ENCODE measurements at regions not wholly inside any gene's neighbourhood (a gene's known extent, or its start where the extent isn't known, plus 50 kb on each side); places are given as distances from the start of the nearest gene placed in this dataset.

DNA sequence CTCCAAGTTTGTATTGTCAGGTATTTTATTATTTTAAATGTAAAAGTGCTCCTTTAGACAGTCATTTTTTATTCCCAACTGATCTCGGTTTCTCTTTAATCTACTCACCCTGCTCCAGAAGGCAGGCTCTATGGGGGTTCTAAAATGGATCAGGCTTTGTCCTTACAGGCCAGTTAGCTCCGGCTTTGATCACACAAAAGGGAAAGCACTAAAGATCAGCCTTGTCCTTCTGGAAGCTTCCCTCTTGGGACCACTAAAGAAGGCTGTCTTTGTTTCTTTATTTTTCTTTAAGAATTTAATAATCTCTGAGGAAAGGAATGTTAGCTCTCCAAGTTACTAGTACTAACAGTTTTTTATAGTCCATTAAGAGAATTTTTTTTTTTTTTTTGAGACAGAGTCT is 560.5 kb upstream of the ZNF717 start:
- H3K27me3 ChIP-seq (replicated peaks; ENCODE audit: control insufficient read depth, insufficient read depth, low read length) = no peaks in the 10 kb centered on the region
- no peak for DNase-seq (ENCODE audit: extremely low read depth, insufficient read length)
- no peaks in the 10 kb centered on the region for H3K36me3 ChIP-seq (ENCODE audit: control insufficient read depth, insufficient read depth, low read length)
- TF ChIP-seq, protein P1, sequence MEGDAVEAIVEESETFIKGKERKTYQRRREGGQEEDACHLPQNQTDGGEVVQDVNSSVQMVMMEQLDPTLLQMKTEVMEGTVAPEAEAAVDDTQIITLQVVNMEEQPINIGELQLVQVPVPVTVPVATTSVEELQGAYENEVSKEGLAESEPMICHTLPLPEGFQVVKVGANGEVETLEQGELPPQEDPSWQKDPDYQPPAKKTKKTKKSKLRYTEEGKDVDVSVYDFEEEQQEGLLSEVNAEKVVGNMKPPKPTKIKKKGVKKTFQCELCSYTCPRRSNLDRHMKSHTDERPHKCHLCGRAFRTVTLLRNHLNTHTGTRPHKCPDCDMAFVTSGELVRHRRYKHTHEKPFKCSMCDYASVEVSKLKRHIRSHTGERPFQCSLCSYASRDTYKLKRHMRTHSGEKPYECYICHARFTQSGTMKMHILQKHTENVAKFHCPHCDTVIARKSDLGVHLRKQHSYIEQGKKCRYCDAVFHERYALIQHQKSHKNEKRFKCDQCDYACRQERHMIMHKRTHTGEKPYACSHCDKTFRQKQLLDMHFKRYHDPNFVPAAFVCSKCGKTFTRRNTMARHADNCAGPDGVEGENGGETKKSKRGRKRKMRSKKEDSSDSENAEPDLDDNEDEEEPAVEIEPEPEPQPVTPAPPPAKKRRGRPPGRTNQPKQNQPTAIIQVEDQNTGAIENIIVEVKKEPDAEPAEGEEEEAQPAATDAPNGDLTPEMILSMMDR (IDR thresholded peaks at IDR 0.05; ENCODE audit: insufficient read depth, low read length, poor library complexity, severe bottlenecking) = no peak
- no peak overlapping the region for H3K4me3 ChIP-seq (replicated peaks; ENCODE audit: low read depth, low read length)

DNA sequence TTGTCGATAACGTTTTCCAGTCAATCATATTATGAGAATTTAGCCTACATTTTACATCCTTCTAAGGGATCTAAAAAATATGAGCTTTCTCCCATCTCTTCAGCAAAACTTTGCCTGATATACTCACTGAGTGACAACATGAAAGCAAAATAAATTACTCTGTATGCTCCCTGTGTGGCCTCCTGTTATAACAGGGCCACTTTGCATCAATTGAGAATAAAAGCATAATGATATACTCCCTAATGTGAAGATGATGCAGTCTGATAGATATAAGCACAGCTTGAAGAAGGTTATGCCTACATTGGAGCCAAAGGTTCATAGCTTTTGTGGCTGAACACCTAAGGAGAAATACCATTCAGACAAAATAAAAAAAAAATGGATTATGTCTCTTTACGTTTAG is 561.3 kb upstream of the ZNF717 start:
- DNase-seq (ENCODE audit: extremely low read depth, insufficient read length) = no peak
- no peak overlapping the region for H3K4me3 ChIP-seq (replicated peaks; ENCODE audit: low read depth, low read length)
- H3K27me3 ChIP-seq (replicated peaks; ENCODE audit: control insufficient read depth, insufficient read depth, low read length) = no peaks in the 10 kb centered on the region
- TF ChIP-seq, protein P1 (IDR thresholded peaks at IDR 0.05; ENCODE audit: insufficient read depth, low read length, poor library complexity, severe bottlenecking) = no peak
- no peaks in the 10 kb centered on the region for H3K36me3 ChIP-seq (ENCODE audit: control insufficient read depth, insufficient read depth, low read length)

DNA sequence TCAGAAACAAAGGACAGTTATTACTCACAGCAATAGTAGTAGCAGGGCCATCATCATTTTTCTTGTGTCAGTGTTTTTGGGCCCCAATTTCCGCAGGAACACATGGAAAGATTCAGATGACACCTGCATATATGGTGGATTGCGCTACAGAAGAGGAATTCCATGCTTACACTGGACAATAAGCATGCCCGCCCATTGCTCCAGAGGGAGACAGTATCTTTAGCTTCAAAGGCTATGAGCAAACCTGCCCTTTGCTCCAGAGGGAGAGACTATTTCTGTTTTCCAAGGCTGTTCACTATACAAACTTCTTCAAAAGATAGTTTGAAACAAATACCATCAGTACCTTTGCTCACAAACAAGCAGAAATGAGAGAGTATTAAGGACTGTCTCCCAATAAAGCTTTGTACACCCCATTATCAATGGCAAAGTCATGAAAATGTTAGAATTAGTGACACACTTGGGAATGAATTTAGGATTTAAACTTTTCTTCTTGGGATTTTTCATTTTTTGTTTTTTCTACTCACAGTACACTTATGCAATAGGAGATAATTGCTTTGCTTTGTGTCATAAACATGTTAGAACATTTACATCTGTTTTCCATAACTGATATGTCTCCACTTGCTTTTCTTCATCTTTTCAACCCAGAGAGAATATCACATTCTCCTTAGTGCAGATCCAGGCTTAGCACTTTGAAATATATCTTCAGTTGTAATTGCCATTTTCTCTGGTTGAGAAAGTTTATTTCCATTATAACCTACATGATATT is 564.5 kb upstream of the ZNF717 start:
- no peaks in the 10 kb centered on the region for H3K36me3 ChIP-seq (ENCODE audit: control insufficient read depth, insufficient read depth, low read length)
- no peak for DNase-seq (ENCODE audit: extremely low read depth, insufficient read length)
- TF ChIP-seq, protein P1 (IDR thresholded peaks at IDR 0.05; ENCODE audit: insufficient read depth, low read length, poor library complexity, severe bottlenecking) = no peak
- H3K27me3 ChIP-seq (replicated peaks; ENCODE audit: control insufficient read depth, insufficient read depth, low read length) = no peaks in the 10 kb centered on the region
- H3K4me3 ChIP-seq (replicated peaks; ENCODE audit: low read depth, low read length) = no peak overlapping the region

DNA sequence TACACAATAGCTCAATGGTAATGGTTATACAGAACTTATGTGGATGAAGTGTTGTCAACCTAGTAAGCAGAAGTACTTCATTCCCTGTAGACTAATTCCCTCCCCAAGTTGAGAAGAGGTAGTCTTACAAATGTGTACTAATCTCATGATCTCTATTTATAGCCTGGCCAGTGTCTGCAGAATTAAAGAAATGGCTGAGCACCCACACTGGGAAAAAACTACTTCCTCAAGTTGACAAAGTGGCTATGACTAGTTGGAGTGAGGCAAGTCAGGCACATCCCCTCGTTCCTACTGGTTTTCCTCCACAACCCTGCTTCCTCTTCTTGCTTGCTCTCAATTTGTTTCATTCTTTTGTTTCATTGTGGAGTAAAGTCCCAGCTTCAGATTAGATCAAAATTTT is 566.7 kb upstream of the ZNF717 start:
- TF ChIP-seq, protein P1 (IDR thresholded peaks at IDR 0.05; ENCODE audit: insufficient read depth, low read length, poor library complexity, severe bottlenecking) = no peak
- DNase-seq (ENCODE audit: extremely low read depth, insufficient read length) = no peak
- no peaks in the 10 kb centered on the region for H3K36me3 ChIP-seq (ENCODE audit: control insufficient read depth, insufficient read depth, low read length)
- no peaks in the 10 kb centered on the region for H3K27me3 ChIP-seq (replicated peaks; ENCODE audit: control insufficient read depth, insufficient read depth, low read length)
- H3K4me3 ChIP-seq (replicated peaks; ENCODE audit: low read depth, low read length) = no peak overlapping the region

DNA sequence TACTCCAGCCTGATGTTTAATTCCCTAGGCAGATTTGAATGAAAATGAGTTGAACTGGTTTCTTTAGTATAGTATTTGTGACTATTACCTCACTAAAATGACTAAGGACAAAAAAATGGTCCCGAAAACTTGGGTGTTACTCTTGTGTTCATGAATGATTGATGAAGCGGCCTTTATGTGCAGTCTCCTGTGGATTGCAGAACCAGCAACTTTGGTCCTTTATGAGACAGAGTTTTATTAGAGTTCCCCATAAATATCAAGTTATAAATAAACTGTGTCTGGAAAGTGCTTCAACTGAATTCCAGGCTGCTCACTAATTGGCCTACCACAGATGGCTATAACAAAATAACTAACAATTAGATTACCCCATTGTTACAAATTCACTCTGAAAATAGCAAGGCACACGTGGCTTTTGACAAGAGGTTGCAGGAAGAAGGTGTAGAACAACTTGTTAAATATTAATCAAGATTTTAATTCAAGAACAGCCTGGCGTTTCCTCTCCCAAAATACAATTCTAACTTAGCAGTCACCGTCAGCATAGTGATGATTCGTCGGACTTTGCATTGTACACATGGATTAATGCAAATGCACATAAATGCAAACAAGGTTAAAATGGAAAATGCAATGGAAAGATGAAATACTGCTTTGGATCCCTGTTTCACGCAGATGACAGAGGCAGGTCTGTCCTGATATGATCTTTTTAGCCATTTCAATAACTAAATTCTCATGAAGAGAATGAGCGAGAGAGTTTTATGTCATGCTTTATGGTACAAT is 567.3 kb upstream of the ZNF717 start:
- TF ChIP-seq, protein P1 (IDR thresholded peaks at IDR 0.05; ENCODE audit: insufficient read depth, low read length, poor library complexity, severe bottlenecking) = no peak
- Histone ChIP-seq H3K4me3 (replicated peaks; ENCODE audit: low read depth, low read length) (no peak overlapping the region), H3K27me3 (replicated peaks; ENCODE audit: control insufficient read depth, insufficient read depth, low read length) (no peaks in the 10 kb centered on the region), H3K36me3 (ENCODE audit: control insufficient read depth, insufficient read depth, low read length) (no peaks in the 10 kb centered on the region)
- no peak for DNase-seq (ENCODE audit: extremely low read depth, insufficient read length)
